ENCODE measurements at regions not wholly inside any gene's neighbourhood (a gene's known extent, or its start where the extent isn't known, plus 50 kb on each side); places are given as distances from the start of the nearest gene placed in this dataset.
"Not testable (repeated sequence)": the region's sequence is repeated elsewhere in the genome, so short reads cannot be mapped to it uniquely, and the experiment has no call there.

GRCh38 chr1:30462826-30463425 is 260.5 kb downstream of the MATN1 start:
- TF ChIP-seq CTCF (IDR thresholded peaks at IDR 0.05; ENCODE audit: low read depth, low read length, missing control alignments): no peak
- H3K4me3 ChIP-seq (ENCODE audit: low read depth, low read length): no peak overlapping the region
- no peak for DNase-seq (ENCODE audit: low read depth)

- no peak for DNase-seq (ENCODE audit: low read depth)
- H3K4me3 ChIP-seq (ENCODE audit: low read depth, low read length): no peak overlapping the region
- TF ChIP-seq CTCF (IDR thresholded peaks at IDR 0.05; ENCODE audit: low read depth, low read length, missing control alignments): no peak
These were observed 261.2 kb downstream of the MATN1 start for GRCh38 chr1:30462166-30462565.

- no peak for DNase-seq (ENCODE audit: low read depth)
- no peak overlapping the region for H3K4me3 ChIP-seq (ENCODE audit: low read depth, low read length)
- TF ChIP-seq CTCF (IDR thresholded peaks at IDR 0.05; ENCODE audit: low read depth, low read length, missing control alignments): no peak
These were observed 261.7 kb downstream of the MATN1 start for GRCh38 chr1:30461640-30462039.

GRCh38 chr1:30460661-30461060 is 262.7 kb downstream of the MATN1 start:
- TF ChIP-seq CTCF (IDR thresholded peaks at IDR 0.05; ENCODE audit: low read depth, low read length, missing control alignments): no peak
- H3K4me3 ChIP-seq (ENCODE audit: low read depth, low read length): no peak overlapping the region
- no peak for DNase-seq (ENCODE audit: low read depth)

GRCh38 chr1:30458730-30459485 is 264.5 kb downstream of the MATN1 start:
- not testable (repeated sequence) for H3K4me3 ChIP-seq (ENCODE audit: low read depth, low read length); DNase-seq (ENCODE audit: low read depth)

GRCh38 chr1:30452925-30453324 is 270.5 kb downstream of the MATN1 start:
- H3K4me3 ChIP-seq (ENCODE audit: low read depth, low read length): no peak overlapping the region
- no peak for DNase-seq (ENCODE audit: low read depth)
- no peak for TF ChIP-seq CTCF (IDR thresholded peaks at IDR 0.05; ENCODE audit: low read depth, low read length, missing control alignments)

- DNase-seq (ENCODE audit: low read depth): no peak
- TF ChIP-seq CTCF (IDR thresholded peaks at IDR 0.05; ENCODE audit: low read depth, low read length, missing control alignments): no peak
- no peak overlapping the region for H3K4me3 ChIP-seq (ENCODE audit: low read depth, low read length)
These were observed 271.2 kb downstream of the MATN1 start for GRCh38 chr1:30452170-30452569.
